GDM1 (cell line): ENCODE measurements at regions not wholly inside any gene's neighbourhood (a gene's known extent, or its start where the extent isn't known, plus 50 kb on each side); places are given as distances from the start of the nearest gene placed in this dataset.

ENCODE experiments used
- DNase-seq: peaks from one replicate; lab custom pipeline; 2025; lab: John Stamatoyannopoulos, UW

DNA sequence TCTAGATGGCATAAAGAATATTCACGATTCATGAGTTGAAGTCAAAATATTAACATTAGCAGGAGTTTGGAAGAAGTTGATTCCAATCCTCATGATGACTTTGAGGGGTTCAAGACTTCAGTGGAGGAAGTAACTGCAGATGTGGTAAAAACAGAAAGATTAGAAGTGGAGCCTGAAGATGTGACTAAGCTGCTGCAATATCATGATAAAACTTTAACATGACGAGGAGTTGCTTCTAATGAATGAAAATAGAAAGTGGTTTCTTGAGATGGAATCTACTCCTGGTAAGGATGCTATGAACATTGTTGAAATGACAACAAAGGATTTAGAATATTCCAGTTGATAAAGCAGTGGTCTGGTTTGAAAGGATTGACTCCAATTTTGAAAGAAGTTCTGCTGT, 70.1 kb upstream of the TMLHE start:
- DNase-seq, result no peak

DNA sequence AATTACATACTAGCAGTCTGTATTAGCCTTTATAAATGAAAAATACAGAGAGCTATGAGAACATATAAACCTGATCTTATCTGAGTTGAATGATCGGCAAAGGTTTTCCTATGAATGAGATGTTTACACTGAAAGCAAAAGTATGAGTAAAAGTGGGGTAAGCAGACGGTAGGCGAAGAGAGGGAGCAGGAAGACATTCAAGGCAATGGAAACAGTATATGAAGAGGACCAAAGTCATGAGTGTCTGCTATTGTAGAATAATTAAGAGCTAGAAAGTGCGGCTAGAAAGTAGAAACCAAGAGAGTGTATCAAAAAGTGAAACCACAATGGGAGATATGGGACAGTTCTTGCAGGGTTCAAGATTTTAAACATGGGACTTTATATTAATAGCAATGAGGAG, 67.0 kb upstream of the TMLHE start:
- DNase-seq, result no peak

DNA sequence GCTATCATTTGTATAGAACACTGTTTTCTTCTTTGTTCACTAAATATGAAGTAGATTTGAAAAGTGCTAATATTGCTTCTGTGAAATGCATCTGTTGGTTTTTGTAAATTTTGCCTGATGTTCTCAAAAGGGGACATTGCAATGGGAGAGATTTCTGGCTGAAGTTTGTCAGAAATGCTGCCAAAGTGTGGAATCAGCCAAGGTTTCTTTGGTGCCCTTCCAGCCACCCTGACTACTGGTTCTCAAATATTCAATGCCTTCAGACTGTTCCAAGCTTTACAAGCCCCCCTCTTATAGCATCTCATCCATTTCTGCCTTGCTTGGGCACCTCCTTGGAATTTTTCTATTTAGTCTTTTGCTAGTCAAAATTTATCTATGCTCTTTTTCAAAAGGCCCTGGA, 60.6 kb upstream of the TMLHE start:
- no peak for DNase-seq

DNA sequence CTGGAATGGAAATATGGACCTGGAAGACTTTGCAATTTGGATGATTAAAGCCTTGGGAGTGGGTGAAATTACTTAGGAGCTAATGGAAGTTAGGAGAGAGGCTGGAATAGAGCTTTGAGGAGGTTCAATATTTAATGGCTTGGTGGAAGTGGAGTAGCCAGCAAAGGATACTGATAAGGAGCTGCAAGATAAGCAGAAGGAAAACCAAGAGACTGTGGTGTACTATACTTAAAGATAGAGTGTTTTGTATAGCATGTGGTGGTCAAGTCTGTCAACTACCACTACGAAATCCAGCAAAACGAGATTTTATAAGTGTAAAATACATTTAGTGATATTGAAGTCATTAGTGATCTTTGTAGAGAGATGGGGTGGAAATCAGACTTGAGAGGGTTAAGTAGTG, 54.0 kb upstream of the TMLHE start:
- DNase-seq, result no peak
